BJ (cell line): ENCODE measurements at regions not wholly inside any gene's neighbourhood (a gene's known extent, or its start where the extent isn't known, plus 50 kb on each side); places are given as distances from the start of the nearest gene placed in this dataset.

ENCODE experiments used
- CTCF ChIA-PET: fragments of 350-600 bp; formaldehyde crosslinking; extraction: SDS; loops from one replicate; lab custom pipeline; 2021; ENCODE audit warnings: antibody characterized with exemption, inconsistent platforms; lab: Yijun Ruan, JAX
- POLR2A ChIA-PET: fragments of 300-600 bp; sonication (Branson Sonifier 250); formaldehyde crosslinking; extraction: SDS; loops from one replicate; lab custom pipeline; 2021; ENCODE audit warnings: antibody characterized with exemption; lab: Charles Lee
- DNase-seq: peaks from one replicate; pipeline ENCODE4 v3.0.0-alpha.2; 2011; ENCODE audit warnings: low read depth
- H3K27me3 ChIP-seq: 2 replicates; pipeline ENCODE4 v1.6.0; 2011; ENCODE audit warnings: low read length; ENCODE audit not compliant: control insufficient read depth, insufficient read depth
- H3K36me3 ChIP-seq: 2 replicates; pipeline ENCODE4 v1.5.1; 2011; ENCODE audit warnings: low read length; ENCODE audit not compliant: control insufficient read depth, insufficient read depth
- H3K4me3 ChIP-seq: 2 replicates; pipeline ENCODE4 v1.5.1; 2011; ENCODE audit warnings: low read depth, mild to moderate bottlenecking, control low read depth, low read length
- TF ChIP-seq, protein P1 (sequence below): IDR thresholded peaks from 2 replicates; pipeline ENCODE4 v1.5.1; 2011; ENCODE audit warnings: low read depth, mild to moderate bottlenecking, control low read depth, inconsistent platforms, low read length, moderate library complexity; ENCODE audit not compliant: insufficient read depth

- Histone ChIP-seq H3K27me3 (no peaks in the 10 kb centered on the region), H3K36me3 (no peaks in the 10 kb centered on the region), H3K4me3 (no peak overlapping the region)
- CTCF ChIA-PET: interaction anchor here (0.6 kb wide), 1 partner anchor 14 kb away, joined by 3 read pairs; no protein-coding TSS in a partner anchor
- TF ChIP-seq, protein P1, sequence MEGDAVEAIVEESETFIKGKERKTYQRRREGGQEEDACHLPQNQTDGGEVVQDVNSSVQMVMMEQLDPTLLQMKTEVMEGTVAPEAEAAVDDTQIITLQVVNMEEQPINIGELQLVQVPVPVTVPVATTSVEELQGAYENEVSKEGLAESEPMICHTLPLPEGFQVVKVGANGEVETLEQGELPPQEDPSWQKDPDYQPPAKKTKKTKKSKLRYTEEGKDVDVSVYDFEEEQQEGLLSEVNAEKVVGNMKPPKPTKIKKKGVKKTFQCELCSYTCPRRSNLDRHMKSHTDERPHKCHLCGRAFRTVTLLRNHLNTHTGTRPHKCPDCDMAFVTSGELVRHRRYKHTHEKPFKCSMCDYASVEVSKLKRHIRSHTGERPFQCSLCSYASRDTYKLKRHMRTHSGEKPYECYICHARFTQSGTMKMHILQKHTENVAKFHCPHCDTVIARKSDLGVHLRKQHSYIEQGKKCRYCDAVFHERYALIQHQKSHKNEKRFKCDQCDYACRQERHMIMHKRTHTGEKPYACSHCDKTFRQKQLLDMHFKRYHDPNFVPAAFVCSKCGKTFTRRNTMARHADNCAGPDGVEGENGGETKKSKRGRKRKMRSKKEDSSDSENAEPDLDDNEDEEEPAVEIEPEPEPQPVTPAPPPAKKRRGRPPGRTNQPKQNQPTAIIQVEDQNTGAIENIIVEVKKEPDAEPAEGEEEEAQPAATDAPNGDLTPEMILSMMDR: no peak
- POLR2A ChIA-PET: no interaction called here
- DNase-seq: no peak
These were observed 85.1 kb upstream of the PLEKHA5 start for GRCh38 chr12:19044430-19044829.

DNA sequence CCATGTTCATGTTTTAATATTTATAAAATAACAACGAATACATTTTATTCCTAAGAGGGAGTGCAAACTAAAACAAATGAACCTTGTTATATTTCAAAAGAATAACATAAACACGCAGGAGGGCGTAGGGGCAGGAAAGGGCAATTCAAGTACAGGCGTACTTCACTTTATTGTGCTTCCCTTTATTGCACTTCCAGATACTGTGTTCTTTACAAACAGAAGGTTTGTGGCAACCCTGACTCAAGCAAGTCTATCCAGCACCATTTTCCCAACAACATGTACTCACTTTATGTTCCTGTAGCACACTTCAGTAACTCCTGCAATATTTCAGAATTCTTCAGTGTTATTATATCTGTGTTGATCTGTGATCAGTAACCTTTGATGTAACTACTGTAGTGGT is 84.6 kb upstream of the PLEKHA5 start:
- CTCF ChIA-PET: interaction anchor here (0.6 kb wide), 1 partner anchor 15 kb away, joined by 3 read pairs; no protein-coding TSS in a partner anchor
- Histone ChIP-seq H3K27me3 (no peaks in the 10 kb centered on the region), H3K4me3 (no peak overlapping the region), H3K36me3 (no peaks in the 10 kb centered on the region)
- TF ChIP-seq, protein P1: no peak
- DNase-seq: no peak
- POLR2A ChIA-PET: no interaction called here

DNA sequence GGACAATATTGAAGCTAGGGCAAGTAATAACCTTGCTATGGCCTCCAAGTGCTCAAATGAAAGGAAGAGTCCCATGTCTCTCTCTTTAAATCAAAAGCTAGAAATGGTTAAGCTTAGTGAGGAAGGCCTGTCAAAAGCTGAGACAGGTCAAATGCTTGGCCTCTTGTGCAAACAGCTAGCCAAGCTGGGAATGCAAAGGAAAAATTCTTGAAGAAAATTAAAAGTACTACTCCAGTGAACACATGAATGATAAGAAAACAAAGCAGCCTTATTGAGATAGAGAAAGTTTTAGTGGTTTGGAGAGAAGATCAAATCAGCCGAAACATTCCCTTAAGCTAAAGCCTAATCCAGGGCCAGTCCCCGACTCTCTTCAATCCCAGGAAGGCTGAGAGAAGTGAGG is 84.1 kb upstream of the PLEKHA5 start:
- DNase-seq: no peak
- no peak overlapping the region for H3K4me3 ChIP-seq
- CTCF ChIA-PET: no interaction called here
- TF ChIP-seq, protein P1: no peak
- POLR2A ChIA-PET: no interaction called here
- no peaks in the 10 kb centered on the region for H3K36me3 ChIP-seq
- no peaks in the 10 kb centered on the region for H3K27me3 ChIP-seq

DNA sequence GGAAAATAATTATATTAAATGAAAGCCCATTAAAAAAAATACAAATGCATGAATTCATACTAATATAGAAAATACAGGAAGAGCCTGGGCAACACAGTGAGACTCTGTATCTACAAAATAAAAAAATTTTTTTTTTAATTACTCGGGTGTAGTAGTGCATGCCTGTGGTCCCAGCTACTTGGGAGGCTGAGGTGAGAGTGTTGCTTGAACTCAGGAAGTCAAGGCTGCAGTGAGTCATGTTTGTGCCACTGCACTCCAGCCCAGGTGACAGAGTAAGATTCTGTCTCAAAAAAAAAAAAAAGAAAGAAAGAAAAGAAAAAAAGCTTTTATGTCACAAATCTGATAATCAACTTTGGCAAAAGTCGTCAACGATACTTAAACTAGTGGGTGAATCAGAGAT is 80.6 kb upstream of the PLEKHA5 start:
- TF ChIP-seq, protein P1: no peak
- Histone ChIP-seq H3K27me3 (no peaks in the 10 kb centered on the region), H3K36me3 (no peaks in the 10 kb centered on the region), H3K4me3 (no peak overlapping the region)
- ChIA-PET POLR2A (no interaction called here), CTCF (no interaction called here)
- no peak for DNase-seq

DNA sequence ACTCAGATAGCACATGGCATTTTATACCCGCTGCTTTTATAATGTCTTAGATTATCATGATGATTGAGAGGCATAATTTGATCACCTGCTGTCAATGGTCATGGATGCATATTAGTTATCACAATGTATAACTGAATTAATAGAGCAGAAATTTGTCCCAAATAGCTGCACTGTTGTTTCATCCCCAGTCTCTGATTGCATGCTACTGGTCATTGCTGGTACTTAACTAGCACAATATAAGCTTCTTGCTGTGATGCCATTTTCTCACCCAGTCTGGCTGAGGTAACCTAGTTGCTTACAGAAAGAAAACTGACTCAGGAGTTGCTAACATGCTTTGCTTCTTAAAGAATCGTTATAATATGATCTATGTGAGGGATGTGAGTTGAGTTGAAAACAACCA is 76.8 kb upstream of the PLEKHA5 start:
- CTCF ChIA-PET: no interaction called here
- POLR2A ChIA-PET: no interaction called here

More for the DNA sequence above, 76.8 kb upstream of the PLEKHA5 start:
- DNase-seq: no peak
- TF ChIP-seq, protein P1: no peak
- Histone ChIP-seq H3K4me3 (no peak overlapping the region), H3K27me3 (no peaks in the 10 kb centered on the region), H3K36me3 (no peaks in the 10 kb centered on the region)
